Progenitor cell of endocrine pancreas (in vitro differentiated cells): ENCODE measurements at regions not wholly inside any gene's neighbourhood (a gene's known extent, or its start where the extent isn't known, plus 50 kb on each side); places are given as distances from the start of the nearest gene placed in this dataset.
A peak's percentile ranks its signal among the peaks of the same experiment; 100 is the strongest.

Source experiments
- DNase-seq: peaks from one replicate; pipeline ENCODE4 v3.0.0; 2021; ENCODE audit warnings: low spot score; ENCODE audit not compliant: unreplicated experiment
- H3K27ac Mint-ChIP-seq: 2 replicates; pipeline ENCODE4 v1.8.0; 2021; ENCODE audit warnings: mild to moderate bottlenecking, moderate library complexity, mixed read lengths
- H3K27me3 Mint-ChIP-seq: 2 replicates; pipeline ENCODE4 v1.8.0; 2021; ENCODE audit warnings: mixed read lengths
- H3K36me3 Mint-ChIP-seq: 2 replicates; pipeline ENCODE4 v1.8.0; 2022; ENCODE audit warnings: mixed read lengths; ENCODE audit not compliant: insufficient read depth
- H3K4me1 Mint-ChIP-seq: 2 replicates; pipeline ENCODE4 v1.8.0; 2021; ENCODE audit warnings: low read depth, mixed read lengths
- H3K4me3 Mint-ChIP-seq: 2 replicates; pipeline ENCODE4 v1.8.0; 2021; ENCODE audit warnings: low read depth, mild to moderate bottlenecking, moderate library complexity, mixed read lengths
- H3K9me3 Mint-ChIP-seq: 2 replicates; pipeline ENCODE4 v1.8.0; 2021; ENCODE audit warnings: low read depth, mixed read lengths
- TF ChIP-seq, protein P1 (sequence below): fragments of 200-600 bp; sonication (generic); IDR thresholded peaks from one replicate; pipeline ENCODE4 v1.5.0; 2021; ENCODE audit warnings: antibody characterized with exemption, mild to moderate bottlenecking; ENCODE audit not compliant: unreplicated experiment

DNA sequence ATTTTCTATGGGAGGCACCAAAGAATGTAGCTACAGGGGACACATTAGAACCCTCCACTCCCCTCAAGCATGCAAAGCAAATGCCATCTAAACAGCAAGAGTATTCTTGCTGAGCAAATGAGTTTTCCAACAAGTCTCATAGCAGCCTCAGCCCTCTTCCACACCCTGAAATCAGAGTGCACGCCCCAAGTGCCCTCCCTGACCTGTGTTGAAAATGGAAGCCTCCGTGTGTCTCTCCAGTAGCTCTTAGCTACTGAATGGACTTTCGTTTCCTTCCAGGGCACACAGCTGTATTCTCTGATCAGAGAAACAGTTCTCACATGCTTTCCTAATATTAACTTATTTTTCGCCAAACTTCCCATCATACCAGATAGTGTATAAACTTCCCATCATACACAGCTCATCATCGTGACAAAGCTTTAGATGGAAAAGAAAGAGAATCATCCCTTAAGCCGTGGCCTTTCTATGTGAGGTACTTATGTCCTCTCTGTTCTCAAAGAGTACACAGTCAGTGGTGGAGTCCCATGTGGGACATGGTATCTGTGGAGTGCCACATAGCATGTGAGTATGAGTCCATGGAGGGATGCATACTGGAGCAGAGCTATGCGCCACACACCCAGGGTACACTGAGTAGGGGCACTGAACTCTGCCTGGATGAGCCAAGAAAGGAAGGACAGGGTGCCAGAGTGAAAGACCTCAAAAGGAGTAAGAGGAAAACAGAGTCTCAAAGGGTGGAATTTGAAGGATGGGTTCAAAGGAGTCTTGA is 434.5 kb downstream of the MCTP2 start:
- DNase-seq, result no peak
- no peaks in the 10 kb centered on the region for H3K4me1 Mint-ChIP-seq
- no peaks in the 10 kb centered on the region for H3K36me3 Mint-ChIP-seq
- TF ChIP-seq, protein P1, sequence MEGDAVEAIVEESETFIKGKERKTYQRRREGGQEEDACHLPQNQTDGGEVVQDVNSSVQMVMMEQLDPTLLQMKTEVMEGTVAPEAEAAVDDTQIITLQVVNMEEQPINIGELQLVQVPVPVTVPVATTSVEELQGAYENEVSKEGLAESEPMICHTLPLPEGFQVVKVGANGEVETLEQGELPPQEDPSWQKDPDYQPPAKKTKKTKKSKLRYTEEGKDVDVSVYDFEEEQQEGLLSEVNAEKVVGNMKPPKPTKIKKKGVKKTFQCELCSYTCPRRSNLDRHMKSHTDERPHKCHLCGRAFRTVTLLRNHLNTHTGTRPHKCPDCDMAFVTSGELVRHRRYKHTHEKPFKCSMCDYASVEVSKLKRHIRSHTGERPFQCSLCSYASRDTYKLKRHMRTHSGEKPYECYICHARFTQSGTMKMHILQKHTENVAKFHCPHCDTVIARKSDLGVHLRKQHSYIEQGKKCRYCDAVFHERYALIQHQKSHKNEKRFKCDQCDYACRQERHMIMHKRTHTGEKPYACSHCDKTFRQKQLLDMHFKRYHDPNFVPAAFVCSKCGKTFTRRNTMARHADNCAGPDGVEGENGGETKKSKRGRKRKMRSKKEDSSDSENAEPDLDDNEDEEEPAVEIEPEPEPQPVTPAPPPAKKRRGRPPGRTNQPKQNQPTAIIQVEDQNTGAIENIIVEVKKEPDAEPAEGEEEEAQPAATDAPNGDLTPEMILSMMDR, result no peak
- no peak overlapping the region for H3K27ac Mint-ChIP-seq
- no peak overlapping the region for H3K4me3 Mint-ChIP-seq
- H3K9me3 Mint-ChIP-seq, result peaks cover 4% of the 10 kb centered on the region
- H3K27me3 Mint-ChIP-seq, result peaks cover 26% of the 10 kb centered on the region

DNA sequence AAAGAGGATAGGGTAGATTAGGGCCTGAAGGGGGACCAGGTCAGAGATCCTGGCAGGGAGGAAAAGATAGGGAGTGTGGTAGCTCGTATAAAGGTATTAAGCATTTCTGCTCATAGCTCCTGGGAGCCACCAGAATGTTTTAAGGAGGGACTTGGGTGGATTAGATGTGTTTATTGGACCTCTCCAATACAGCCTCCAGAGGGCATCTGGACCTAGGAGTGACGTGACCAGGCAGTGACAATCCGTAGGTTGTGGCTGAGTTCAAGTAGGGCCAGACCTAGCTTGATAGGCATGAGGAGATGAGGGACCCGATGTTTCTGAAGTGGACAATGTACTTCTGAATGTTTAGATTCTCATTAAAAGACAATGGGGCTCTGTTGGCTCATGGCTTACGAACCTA is 435.2 kb downstream of the MCTP2 start:
- no peak overlapping the region for H3K4me3 Mint-ChIP-seq
- H3K27ac Mint-ChIP-seq, result no peak overlapping the region
- peaks cover 26% of the 10 kb centered on the region for H3K27me3 Mint-ChIP-seq
- peaks cover 4% of the 10 kb centered on the region for H3K9me3 Mint-ChIP-seq
- peaks cover under 1% of the 10 kb centered on the region for H3K4me1 Mint-ChIP-seq
- TF ChIP-seq, protein P1, result no peak
- no peak for DNase-seq
- no peaks in the 10 kb centered on the region for H3K36me3 Mint-ChIP-seq

DNA sequence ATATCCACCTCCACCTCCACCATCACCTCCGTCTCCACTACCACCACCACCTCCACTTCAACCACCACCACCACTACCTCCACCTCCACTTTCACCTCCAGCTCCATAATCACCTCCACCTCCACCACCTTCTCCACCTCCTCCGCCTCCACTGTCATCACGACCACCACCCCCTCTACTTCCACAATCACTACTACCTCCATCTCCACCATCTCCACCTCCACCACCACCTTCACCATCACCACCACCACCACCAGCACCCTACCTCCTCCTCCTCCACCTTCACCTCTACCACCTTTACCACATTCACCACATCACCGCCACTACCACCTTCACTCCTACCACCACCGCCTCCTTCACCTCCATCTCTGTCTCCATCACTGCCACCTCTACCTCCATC is 435.7 kb downstream of the MCTP2 start:
- H3K9me3 Mint-ChIP-seq, result peaks cover 4% of the 10 kb centered on the region
- H3K4me1 Mint-ChIP-seq, result peaks cover 6% of the 10 kb centered on the region
- H3K27ac Mint-ChIP-seq, result no peak overlapping the region
- H3K4me3 Mint-ChIP-seq, result no peak overlapping the region
- TF ChIP-seq, protein P1, result no peak
- no peak for DNase-seq
- H3K27me3 Mint-ChIP-seq, result peaks cover 29% of the 10 kb centered on the region
- no peaks in the 10 kb centered on the region for H3K36me3 Mint-ChIP-seq

DNA sequence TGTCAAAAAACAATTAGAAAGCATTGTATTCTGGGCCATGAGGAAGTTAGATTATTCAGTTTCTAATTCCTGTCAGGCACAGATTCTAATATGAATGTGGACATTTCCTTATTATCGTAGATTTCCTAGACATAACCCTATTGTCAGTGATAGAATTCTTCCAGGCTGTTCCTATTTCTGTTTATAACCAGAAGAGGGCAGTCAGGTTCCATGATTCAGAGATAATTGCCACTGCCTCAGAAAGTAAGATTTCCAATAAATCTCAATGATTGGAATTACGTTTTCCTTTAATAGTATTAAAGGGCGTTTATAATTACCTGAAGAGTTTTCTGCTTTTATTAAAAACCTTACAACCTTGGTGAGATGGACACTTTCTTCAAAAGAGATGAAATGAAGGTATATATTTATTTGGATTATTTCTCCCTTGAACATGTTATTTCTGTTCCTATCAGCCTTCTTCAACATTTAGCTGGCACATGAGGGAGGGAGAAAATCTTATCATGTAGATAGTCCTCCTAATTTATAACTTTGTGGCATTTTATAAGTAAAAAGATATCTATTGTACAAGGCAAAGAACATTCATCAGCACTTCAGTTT is 439.2 kb downstream of the MCTP2 start:
- Mint-ChIP-seq H3K9me3 (no peaks in the 10 kb centered on the region), H3K4me3 (no peak overlapping the region), H3K4me1 (peaks cover 15% of the 10 kb centered on the region), H3K27ac (no peak overlapping the region), H3K27me3 (peaks cover 28% of the 10 kb centered on the region), H3K36me3 (no peaks in the 10 kb centered on the region)
- DNase-seq, result no peak
- TF ChIP-seq, protein P1, result peak; percentile 92

DNA sequence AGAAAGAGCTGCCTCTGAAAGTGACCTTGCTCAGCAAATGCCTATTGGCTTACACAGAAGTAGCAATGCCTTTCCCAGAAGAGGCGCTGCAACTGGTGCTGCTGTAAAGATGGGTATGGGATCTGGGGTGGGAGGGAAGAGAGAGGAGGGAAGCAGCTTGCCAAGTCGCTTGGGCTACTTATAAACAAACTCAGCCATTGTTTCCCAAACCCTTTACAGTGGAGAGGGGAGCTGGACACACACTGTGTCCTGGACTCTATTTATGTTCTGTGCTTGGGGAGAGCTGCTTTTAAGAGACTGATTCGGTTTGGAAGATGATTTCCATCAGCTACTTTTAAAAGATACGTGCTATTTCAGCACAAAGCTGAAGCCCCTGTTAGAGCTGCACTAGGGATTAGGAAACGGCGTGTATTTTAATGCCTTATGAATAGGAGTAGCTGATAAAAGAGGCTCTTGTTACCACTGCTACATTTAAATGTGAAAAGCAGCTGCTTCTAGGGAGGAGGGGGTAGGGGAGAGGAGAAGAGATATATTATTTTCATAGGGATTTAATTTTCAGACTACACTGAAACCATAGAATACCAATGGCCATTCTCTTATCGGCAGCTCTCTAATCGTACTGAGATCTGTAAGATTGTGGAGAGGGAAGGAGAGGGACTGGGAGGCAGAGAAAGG is 440.6 kb downstream of the MCTP2 start:
- H3K4me3 Mint-ChIP-seq, result no peak overlapping the region
- TF ChIP-seq, protein P1, result no peak
- DNase-seq, result no peak
- H3K27me3 Mint-ChIP-seq, result peaks cover 20% of the 10 kb centered on the region
- no peak overlapping the region for H3K27ac Mint-ChIP-seq
- H3K9me3 Mint-ChIP-seq, result no peaks in the 10 kb centered on the region
- no peaks in the 10 kb centered on the region for H3K36me3 Mint-ChIP-seq
- H3K4me1 Mint-ChIP-seq, result peaks cover 15% of the 10 kb centered on the region
